ENCODE measurements at regions not wholly inside any gene's neighbourhood (a gene's known extent, or its start where the extent isn't known, plus 50 kb on each side); places are given as distances from the start of the nearest gene placed in this dataset.

GRCh38 chr13:26995159-26995558, 176.5 kb downstream of the USP12 start:
- H3K4me1 ChIP-seq, result peaks cover 0 to 34% (median 14%) of the 10 kb centered on the region in 4 donors
- no peak for DNase-seq
- TF ChIP-seq CTCF (IDR thresholded peaks at IDR 0.05), result no peak
- intact Hi-C loops (cut with DNase I; ENCODE audit: low total_unique reads), result no loop called here
- no peaks in the 10 kb centered on the region for H3K9me3 ChIP-seq
- no peaks in the 10 kb centered on the region for H3K36me3 ChIP-seq
- H3K27me3 ChIP-seq, result peaks cover 0 to 3% of the 10 kb centered on the region in 2 donors
- no peak overlapping the region for H3K27ac ChIP-seq
- H3K4me3 ChIP-seq, result no peak overlapping the region

GRCh38 chr13:26993780-26994179, 177.8 kb downstream of the USP12 start:
- H3K4me1 ChIP-seq, result peaks cover 0 to 34% (median 14%) of the 10 kb centered on the region in 4 donors
- no peak for TF ChIP-seq CTCF (IDR thresholded peaks at IDR 0.05)
- H3K36me3 ChIP-seq, result no peaks in the 10 kb centered on the region
- intact Hi-C loops (cut with DNase I; ENCODE audit: low total_unique reads), result no loop called here
- H3K27ac ChIP-seq, result no peak overlapping the region
- DNase-seq, result no peak
- no peaks in the 10 kb centered on the region for H3K27me3 ChIP-seq
- no peaks in the 10 kb centered on the region for H3K9me3 ChIP-seq
- no peak overlapping the region for H3K4me3 ChIP-seq

- Histone ChIP-seq H3K4me3 (no peak overlapping the region), H3K27me3 (no peaks in the 10 kb centered on the region), H3K36me3 (no peaks in the 10 kb centered on the region), H3K27ac (peak overlapping the region in 1 of 2 donors; percentile 32), H3K4me1 (peaks cover 0 to 34% (median 14%) of the 10 kb centered on the region in 4 donors), H3K9me3 (no peaks in the 10 kb centered on the region)
- TF ChIP-seq CTCF (IDR thresholded peaks at IDR 0.05), result no peak
- intact Hi-C loops (cut with DNase I; ENCODE audit: low total_unique reads), result no loop called here
- DNase-seq, result no peak
These were observed 178.5 kb downstream of the USP12 start for GRCh38 chr13:26992951-26993719.

GRCh38 chr13:26991508-26992181, 180.0 kb downstream of the USP12 start:
- H3K4me3 ChIP-seq, result no peak overlapping the region
- peak overlapping the region in 1 of 2 donors; percentile 32 for H3K27ac ChIP-seq
- intact Hi-C loops (cut with DNase I; ENCODE audit: low total_unique reads), result no loop called here
- H3K4me1 ChIP-seq, result peaks cover 0 to 34% (median 14%) of the 10 kb centered on the region in 4 donors
- TF ChIP-seq CTCF (IDR thresholded peaks at IDR 0.05), result no peak
- H3K9me3 ChIP-seq, result no peaks in the 10 kb centered on the region
- no peaks in the 10 kb centered on the region for H3K36me3 ChIP-seq
- H3K27me3 ChIP-seq, result no peaks in the 10 kb centered on the region
- no peak for DNase-seq

- peaks cover 0 to 39% (median 15%) of the 10 kb centered on the region in 4 donors for H3K4me1 ChIP-seq
- TF ChIP-seq CTCF (IDR thresholded peaks at IDR 0.05), result no peak
- DNase-seq, result no peak
- H3K27me3 ChIP-seq, result peaks cover 0 to 2% of the 10 kb centered on the region in 2 donors
- H3K4me3 ChIP-seq, result no peak overlapping the region
- no peaks in the 10 kb centered on the region for H3K9me3 ChIP-seq
- H3K27ac ChIP-seq, result no peak overlapping the region
- intact Hi-C loops (cut with DNase I; ENCODE audit: low total_unique reads), result loop anchor here (10.0 kb wide), 1 partner anchor 185 kb away; the partner anchor contains the start of gene USP12
- no peaks in the 10 kb centered on the region for H3K36me3 ChIP-seq
These were observed 181.5 kb downstream of the USP12 start for GRCh38 chr13:26989957-26990713.
